ENCODE measurements at regions not wholly inside any gene's neighbourhood (a gene's known extent, or its start where the extent isn't known, plus 50 kb on each side); places are given as distances from the start of the nearest gene placed in this dataset.

GRCh38 chr2:16050261-16050907 lies 110.0 kb downstream of the MYCN start:
- DNase-seq (ENCODE audit: low read depth) = no peak
- H3K4me3 ChIP-seq (ENCODE audit: low read depth, low read length) = no peak overlapping the region
- TF ChIP-seq CTCF (IDR thresholded peaks at IDR 0.05; ENCODE audit: insufficient read depth, low read depth, low read length) = no peak

GRCh38 chr2:16049406-16049805 lies 109.1 kb downstream of the MYCN start:
- H3K4me3 ChIP-seq (ENCODE audit: low read depth, low read length) = no peak overlapping the region
- no peak for TF ChIP-seq CTCF (IDR thresholded peaks at IDR 0.05; ENCODE audit: insufficient read depth, low read depth, low read length)
- DNase-seq (ENCODE audit: low read depth) = no peak

- DNase-seq (ENCODE audit: low read depth) = no peak
- TF ChIP-seq CTCF (IDR thresholded peaks at IDR 0.05; ENCODE audit: insufficient read depth, low read depth, low read length) = no peak
- no peak overlapping the region for H3K4me3 ChIP-seq (ENCODE audit: low read depth, low read length)
These were observed 108.1 kb downstream of the MYCN start for GRCh38 chr2:16048466-16048865.

- no peak for TF ChIP-seq CTCF (IDR thresholded peaks at IDR 0.05; ENCODE audit: insufficient read depth, low read depth, low read length)
- no peak overlapping the region for H3K4me3 ChIP-seq (ENCODE audit: low read depth, low read length)
- DNase-seq (ENCODE audit: low read depth) = no peak
These were observed 107.4 kb downstream of the MYCN start for GRCh38 chr2:16047701-16048100.

- DNase-seq (ENCODE audit: low read depth) = no peak
- no peak for TF ChIP-seq CTCF (IDR thresholded peaks at IDR 0.05; ENCODE audit: insufficient read depth, low read depth, low read length)
These were observed 106.3 kb downstream of the MYCN start for GRCh38 chr2:16046649-16047048.

GRCh38 chr2:16045653-16046352 lies 105.5 kb downstream of the MYCN start:
- DNase-seq (ENCODE audit: low read depth) = no peak
- no peak for TF ChIP-seq CTCF (IDR thresholded peaks at IDR 0.05; ENCODE audit: insufficient read depth, low read depth, low read length)

More at GRCh38 chr2:16046649-16047048, 106.3 kb downstream of the MYCN start:
- H3K4me3 ChIP-seq (ENCODE audit: low read depth, low read length) = no peak overlapping the region

More at GRCh38 chr2:16045653-16046352, 105.5 kb downstream of the MYCN start:
- no peak overlapping the region for H3K4me3 ChIP-seq (ENCODE audit: low read depth, low read length)
